Smooth muscle cell (in vitro differentiated cells): ENCODE measurements at regions not wholly inside any gene's neighbourhood (a gene's known extent, or its start where the extent isn't known, plus 50 kb on each side); places are given as distances from the start of the nearest gene placed in this dataset.

Experiments
- DNase-seq: peaks from one replicate; lab custom pipeline; 2025; ENCODE audit not compliant: unreplicated experiment; lab: John Stamatoyannopoulos, UW
- H2AFZ ChIP-seq: fragments of 200-600 bp; sonication (generic); 2 replicates; pipeline ENCODE4 v1.6.0; 2016; ENCODE audit warnings: antibody characterized with exemption, low read depth, mild to moderate bottlenecking
- H3F3A ChIP-seq: fragments of 200-600 bp; sonication (generic); 2 replicates; pipeline ENCODE4 v1.6.0; 2017; ENCODE audit warnings: antibody characterized with exemption, low read depth
- H3K27ac ChIP-seq: fragments of 200-600 bp; sonication (generic); 2 replicates; pipeline ENCODE4 v1.5.1; 2016; ENCODE audit warnings: low read depth, mild to moderate bottlenecking
- H3K27me3 ChIP-seq: fragments of 200-600 bp; sonication (generic); 2 replicates; pipeline ENCODE4 v1.6.1; 2016; ENCODE audit warnings: low read depth, mild to moderate bottlenecking
- H3K36me3 ChIP-seq: fragments of 200-600 bp; sonication (generic); 2 replicates; pipeline ENCODE4 v1.5.1; 2016; ENCODE audit warnings: low read depth
- H3K4me1 ChIP-seq: fragments of 200-600 bp; sonication (generic); 2 replicates; pipeline ENCODE4 v1.5.1; 2016; ENCODE audit warnings: low read depth
- H3K4me2 ChIP-seq: fragments of 200-600 bp; sonication (generic); 2 replicates; pipeline ENCODE4 v1.6.0; 2016; ENCODE audit warnings: mild to moderate bottlenecking
- H3K4me3 ChIP-seq: fragments of 200-600 bp; sonication (generic); 2 replicates; pipeline ENCODE4 v1.5.1; 2016; ENCODE audit warnings: mild to moderate bottlenecking
- H3K79me2 ChIP-seq: fragments of 200-600 bp; sonication (generic); 2 replicates; pipeline ENCODE4 v1.6.0; 2016; ENCODE audit warnings: low read depth, mild to moderate bottlenecking
- H3K9ac ChIP-seq: fragments of 200-600 bp; sonication (generic); 2 replicates; pipeline ENCODE4 v1.6.0; 2016; ENCODE audit warnings: low read depth
- H3K9me3 ChIP-seq: fragments of 200-600 bp; sonication (generic); replicated peaks from 2 replicates; pipeline ENCODE4 v1.5.1; 2016; ENCODE audit warnings: low read depth
- H4K20me1 ChIP-seq: fragments of 200-600 bp; sonication (generic); 2 replicates; pipeline ENCODE4 v1.6.0; 2016; ENCODE audit warnings: low read depth
- WGBS: methylation state at CpG from one replicate; pipeline ENCODE4 v1.1.7; 2016; ENCODE audit warnings: low lambda C conversion rate; 5-methylcytosine and 5-hydroxymethylcytosine counted together
- TF ChIP-seq, protein P1 (sequence below): fragments of 200-600 bp; sonication (generic); IDR thresholded peaks from 2 replicates; pipeline ENCODE4 v1.5.1; 2017; ENCODE audit warnings: borderline replicate concordance, mild to moderate bottlenecking, antibody characterized with exemption; ENCODE audit not compliant: insufficient read depth, poor library complexity, severe bottlenecking

DNA sequence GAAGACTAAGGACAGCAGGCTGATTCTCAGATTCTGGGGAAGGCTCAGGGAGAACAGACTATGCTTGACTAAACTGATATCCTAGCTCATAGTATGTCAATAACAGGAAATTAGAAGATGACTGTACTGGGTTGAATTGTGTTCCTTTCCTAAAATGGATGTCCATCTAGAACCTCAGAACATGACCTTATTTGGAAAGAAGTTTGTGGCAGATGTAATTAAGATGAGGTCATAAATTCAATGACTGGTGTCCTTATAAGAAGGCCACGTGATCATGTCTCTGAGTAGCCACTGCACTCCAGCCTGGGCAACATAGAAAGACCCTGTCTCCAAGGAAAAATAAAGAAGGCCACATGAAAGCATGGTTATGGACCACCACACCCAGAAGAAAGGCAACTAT lies 113.9 kb upstream of the STMND1 start:
- H3K4me2 ChIP-seq, result no peak overlapping the region
- WGBS, result 95% methylated on average over 1 of the region's 1 CpG
- no peak for DNase-seq
- no peaks in the 10 kb centered on the region for H3K27me3 ChIP-seq
- no peaks in the 10 kb centered on the region for H3F3A ChIP-seq
- TF ChIP-seq, protein P1, sequence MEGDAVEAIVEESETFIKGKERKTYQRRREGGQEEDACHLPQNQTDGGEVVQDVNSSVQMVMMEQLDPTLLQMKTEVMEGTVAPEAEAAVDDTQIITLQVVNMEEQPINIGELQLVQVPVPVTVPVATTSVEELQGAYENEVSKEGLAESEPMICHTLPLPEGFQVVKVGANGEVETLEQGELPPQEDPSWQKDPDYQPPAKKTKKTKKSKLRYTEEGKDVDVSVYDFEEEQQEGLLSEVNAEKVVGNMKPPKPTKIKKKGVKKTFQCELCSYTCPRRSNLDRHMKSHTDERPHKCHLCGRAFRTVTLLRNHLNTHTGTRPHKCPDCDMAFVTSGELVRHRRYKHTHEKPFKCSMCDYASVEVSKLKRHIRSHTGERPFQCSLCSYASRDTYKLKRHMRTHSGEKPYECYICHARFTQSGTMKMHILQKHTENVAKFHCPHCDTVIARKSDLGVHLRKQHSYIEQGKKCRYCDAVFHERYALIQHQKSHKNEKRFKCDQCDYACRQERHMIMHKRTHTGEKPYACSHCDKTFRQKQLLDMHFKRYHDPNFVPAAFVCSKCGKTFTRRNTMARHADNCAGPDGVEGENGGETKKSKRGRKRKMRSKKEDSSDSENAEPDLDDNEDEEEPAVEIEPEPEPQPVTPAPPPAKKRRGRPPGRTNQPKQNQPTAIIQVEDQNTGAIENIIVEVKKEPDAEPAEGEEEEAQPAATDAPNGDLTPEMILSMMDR, result no peak
- no peak overlapping the region for H3K27ac ChIP-seq
- no peaks in the 10 kb centered on the region for H3K36me3 ChIP-seq
- no peak overlapping the region for H2AFZ ChIP-seq
- no peak overlapping the region for H3K4me3 ChIP-seq
- H3K9me3 ChIP-seq, result no peaks in the 10 kb centered on the region
- H3K79me2 ChIP-seq, result no peaks in the 10 kb centered on the region
- H3K4me1 ChIP-seq, result no peaks in the 10 kb centered on the region
- no peaks in the 10 kb centered on the region for H4K20me1 ChIP-seq
- no peak overlapping the region for H3K9ac ChIP-seq

DNA sequence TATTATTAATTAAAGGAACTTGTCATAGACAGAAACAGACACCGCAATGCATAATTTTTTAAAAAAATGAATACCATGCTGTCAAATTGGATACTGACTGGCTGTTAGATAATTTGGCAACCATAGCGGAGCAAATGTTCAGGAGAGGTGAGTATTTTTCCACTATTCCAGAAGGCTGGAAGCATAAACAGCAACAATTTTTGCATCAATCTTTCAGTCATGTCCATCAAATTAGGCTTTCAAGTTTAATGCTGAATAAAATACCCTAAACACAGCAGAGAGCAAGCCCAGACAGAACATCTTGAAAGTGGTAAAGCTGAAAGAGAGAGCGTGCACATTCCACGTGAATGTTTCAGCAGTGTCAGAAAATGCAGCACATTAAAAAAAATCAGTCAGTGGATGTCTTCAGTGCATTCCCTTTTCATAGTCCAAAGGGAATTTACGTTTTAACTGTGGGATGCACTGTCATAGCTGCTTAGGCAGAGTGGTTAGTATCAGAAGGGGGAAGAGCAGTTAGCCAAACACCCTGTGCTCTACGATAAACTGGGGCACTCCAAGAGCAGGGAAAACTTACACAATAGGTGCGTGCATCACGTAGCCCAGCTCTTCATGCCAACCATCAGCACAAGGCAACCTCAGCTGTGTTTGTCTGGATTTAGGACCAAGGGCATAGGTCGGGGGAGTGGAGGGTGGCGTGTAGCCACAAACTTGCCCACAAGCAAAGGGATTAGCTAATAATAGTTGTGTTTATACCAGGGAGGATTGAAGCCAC lies 116.2 kb upstream of the STMND1 start:
- H3K27ac ChIP-seq, result peak overlapping the region; percentile 82
- H4K20me1 ChIP-seq, result no peaks in the 10 kb centered on the region
- H3K9me3 ChIP-seq, result no peaks in the 10 kb centered on the region
- peak overlapping the region; percentile 8 for H3K4me3 ChIP-seq
- H3K4me2 ChIP-seq, result peak overlapping the region; percentile 71
- H3K4me1 ChIP-seq, result no peaks in the 10 kb centered on the region
- H3K79me2 ChIP-seq, result no peaks in the 10 kb centered on the region
- TF ChIP-seq, protein P1, result no peak
- 28% methylated on average over 10 of the region's 10 CpGs for WGBS
- H3K27me3 ChIP-seq, result no peaks in the 10 kb centered on the region
- H3K9ac ChIP-seq, result peak overlapping the region; percentile 7
- H2AFZ ChIP-seq, result no peak overlapping the region
- H3F3A ChIP-seq, result no peaks in the 10 kb centered on the region
- no peaks in the 10 kb centered on the region for H3K36me3 ChIP-seq
- DNase-seq, result peak; percentile 13

DNA sequence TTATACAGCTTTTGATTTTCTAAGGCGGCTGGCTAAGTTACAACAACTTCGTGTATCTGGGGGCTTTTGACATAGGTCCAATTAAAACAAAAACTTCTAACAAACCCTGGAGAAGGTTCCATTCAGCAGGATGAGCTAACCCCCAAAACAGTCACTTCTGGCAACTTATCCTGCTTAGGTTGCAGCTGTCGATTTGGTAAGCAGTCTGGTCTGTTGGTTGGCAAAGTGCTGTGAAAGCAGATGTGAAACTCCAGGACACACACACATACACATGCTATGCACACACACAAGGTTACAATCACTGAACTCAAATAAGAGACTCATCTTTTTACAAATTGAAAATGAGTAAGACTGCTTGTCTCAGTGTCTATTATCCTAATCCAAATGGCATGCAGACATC lies 119.0 kb upstream of the STMND1 start:
- no peaks in the 10 kb centered on the region for H3K36me3 ChIP-seq
- TF ChIP-seq, protein P1, result no peak
- H3K9ac ChIP-seq, result no peak overlapping the region
- no peaks in the 10 kb centered on the region for H3K4me1 ChIP-seq
- H3F3A ChIP-seq, result no peaks in the 10 kb centered on the region
- H2AFZ ChIP-seq, result no peak overlapping the region
- WGBS, result 58% methylated on average over 3 of the region's 3 CpGs
- no peak overlapping the region for H3K4me3 ChIP-seq
- no peak overlapping the region for H3K27ac ChIP-seq
- DNase-seq, result no peak
- H3K79me2 ChIP-seq, result no peaks in the 10 kb centered on the region
- H3K27me3 ChIP-seq, result no peaks in the 10 kb centered on the region
- no peaks in the 10 kb centered on the region for H4K20me1 ChIP-seq
- H3K9me3 ChIP-seq, result no peaks in the 10 kb centered on the region
- no peak overlapping the region for H3K4me2 ChIP-seq
